SK-N-SH (cell line): ENCODE measurements at regions not wholly inside any gene's neighbourhood (a gene's known extent, or its start where the extent isn't known, plus 50 kb on each side); places are given as distances from the start of the nearest gene placed in this dataset.

Source experiments
- CTCF ChIA-PET: fragments of 300-600, 350-600 bp; formaldehyde crosslinking; extraction: SDS; loops from one replicate; lab custom pipeline; 2021; lab: Yijun Ruan, JAX
- POLR2A ChIA-PET: fragments of 350-600 bp; sonication (Branson Sonifier 250); formaldehyde crosslinking; extraction: SDS; loops from one replicate; lab custom pipeline; 2020; ENCODE audit warnings: antibody characterized with exemption, inconsistent platforms; lab: Yijun Ruan, JAX
- DNase-seq: peaks from one replicate; pipeline ENCODE4 v3.0.0; 2012
- H2AFZ ChIP-seq: fragments of 200-600 bp; sonication (generic); 2 replicates; pipeline ENCODE4 v1.8.1; 2016; ENCODE audit warnings: antibody characterized with exemption, mild to moderate bottlenecking, low read depth
- H3F3A ChIP-seq: fragments of 200-600 bp; sonication (generic); replicated peaks from 2 replicates; pipeline ENCODE3; 2016; ENCODE audit warnings: antibody characterized with exemption, mild to moderate bottlenecking; ENCODE audit not compliant: insufficient read depth
- H3K27ac ChIP-seq, 2 experiments: fragments of 200-500 bp in 1 of 2; fragments of 200-600 bp in 1 of 2; sonication (Bioruptor generic) in 1 of 2; sonication (generic), shearing (Covaris generic) in 1 of 2; 2 replicates each; pipeline versions ENCODE4 v1.5.1 to v1.6.1; 2014 to 2016; ENCODE audit warnings: low read depth in 2 of 2, inconsistent platforms in 1 of 2, low read length in 1 of 2, mild to moderate bottlenecking in 1 of 2, mixed read lengths in 1 of 2
- H3K27me3 ChIP-seq: fragments of 200-600 bp; sonication (generic), shearing (Covaris generic); 2 replicates; pipeline ENCODE4 v1.6.1; 2016; ENCODE audit warnings: mixed run types; ENCODE audit not compliant: insufficient read depth
- H3K36me3 ChIP-seq, 2 experiments: fragments of 200-500 bp in 1 of 2; fragments of 200-600 bp in 1 of 2; sonication (Bioruptor generic) in 1 of 2; sonication (generic) in 1 of 2; replicated peaks in 1 of 2; 2 replicates each; pipeline versions ENCODE3 to v1.5.1; 2014 to 2016; ENCODE audit warnings: low read length in 1 of 2, mild to moderate bottlenecking in 1 of 2; ENCODE audit not compliant: insufficient read depth in 2 of 2, control insufficient read depth in 1 of 2
- H3K4me1 ChIP-seq, 2 experiments: fragments of 200-500 bp in 1 of 2; fragments of 200-600 bp in 1 of 2; sonication (Bioruptor generic) in 1 of 2; sonication (generic), shearing (Covaris generic) in 1 of 2; 2 replicates each; pipeline versions ENCODE4 v1.5.1 to v1.6.1; 2014 to 2016; ENCODE audit warnings: low read depth in 1 of 2, low read length in 1 of 2, mixed run types in 1 of 2; ENCODE audit not compliant: insufficient read depth in 2 of 2, control insufficient read depth in 1 of 2
- H3K4me2 ChIP-seq: fragments of 200-600 bp; sonication (generic), shearing (Covaris generic); 2 replicates; pipeline ENCODE4 v1.6.1; 2017; ENCODE audit warnings: mixed run types
- H3K4me3 ChIP-seq, 2 experiments: fragments of 200-500 bp in 1 of 2; fragments of 200-600 bp in 1 of 2; sonication (Bioruptor generic) in 1 of 2; sonication (generic), shearing (Covaris generic) in 1 of 2; 2 replicates each; pipeline versions ENCODE4 v1.5.1 to v1.8.1; 2014 to 2016; ENCODE audit warnings: low read depth in 2 of 2, inconsistent platforms in 1 of 2, low read length in 1 of 2, mild to moderate bottlenecking in 1 of 2, mixed read lengths in 1 of 2, moderate library complexity in 1 of 2
- H3K79me2 ChIP-seq: fragments of 200-600 bp; sonication (generic); 2 replicates; pipeline ENCODE4 v1.8.1; 2017; ENCODE audit warnings: mild to moderate bottlenecking; ENCODE audit not compliant: insufficient read depth
- H3K9ac ChIP-seq: fragments of 200-600 bp; sonication (generic); 2 replicates; pipeline ENCODE4 v1.6.1; 2017; ENCODE audit warnings: mixed run types
- H3K9me2 ChIP-seq: fragments of 200-600 bp; sonication (generic); 2 replicates; pipeline ENCODE4 v1.6.1; 2017; ENCODE audit warnings: mixed run types
- H3K9me3 ChIP-seq: fragments of 200-600 bp; sonication (generic); 2 replicates; pipeline ENCODE4 v1.6.1; 2017; ENCODE audit warnings: mixed run types, mild to moderate bottlenecking, moderate library complexity
- H4K20me1 ChIP-seq: fragments of 200-600 bp; sonication (generic); 2 replicates; pipeline ENCODE4 v1.6.1; 2017; ENCODE audit warnings: mild to moderate bottlenecking, mixed run types; ENCODE audit not compliant: insufficient read depth
- EZH2phosphoT487 ChIP-seq: fragments of 200-600 bp; sonication (generic); IDR thresholded peaks from 2 replicates; pipeline ENCODE4 v1.6.1; 2017; ENCODE audit warnings: low read depth, mixed run types, mild to moderate bottlenecking, antibody characterized with exemption, moderate library complexity, borderline replicate concordance
- JUND ChIP-seq: IDR thresholded peaks from 2 replicates; pipeline ENCODE4 v1.4.0; 2012
- MEF2A ChIP-seq: IDR thresholded peaks from 2 replicates; pipeline ENCODE4 v1.4.0; 2012; ENCODE audit warnings: low read depth, borderline replicate concordance
- MXI1 ChIP-seq: IDR thresholded peaks from 2 replicates; pipeline ENCODE4 v1.6.1; 2012; ENCODE audit warnings: mild to moderate bottlenecking, low read depth, low read length, improper control_type of control experiment
- POLR2AphosphoS5 ChIP-seq: IDR thresholded peaks from 2 replicates; pipeline ENCODE4 v1.6.1; 2012; ENCODE audit warnings: low read depth, low read length
- RFX5 ChIP-seq: IDR thresholded peaks from 2 replicates; pipeline ENCODE4 v1.6.1; 2012; ENCODE audit warnings: mild to moderate bottlenecking, improper control_type of control experiment, low read length
- RXRA ChIP-seq: IDR thresholded peaks from 2 replicates; pipeline ENCODE4 v1.4.0; 2012; ENCODE audit warnings: low read depth, mild to moderate bottlenecking, borderline replicate concordance
- TAF1 ChIP-seq: IDR thresholded peaks from 2 replicates; pipeline ENCODE4 v1.6.1; 2012; ENCODE audit warnings: low read depth, mild to moderate bottlenecking, low read length, moderate library complexity, borderline replicate concordance
- WGBS: methylation state at CpG from one replicate; pipeline ENCODE4 v1.1.6; 2017; ENCODE audit warnings: low lambda C conversion rate; 5-methylcytosine and 5-hydroxymethylcytosine counted together
- TF ChIP-seq, protein P1 (sequence below): IDR thresholded peaks from 2 replicates; pipeline ENCODE4 v1.4.0; 2012; ENCODE audit warnings: low read depth, borderline replicate concordance
- TF ChIP-seq, protein P2 (sequence below): IDR thresholded peaks from 2 replicates; pipeline ENCODE4; 2012
- TF ChIP-seq, protein P3 (sequence below): fragments of 150-350 bp; IDR thresholded peaks from 2 replicates; pipeline ENCODE4 v1.6.1; 2017; ENCODE audit warnings: antibody characterized with exemption, low read length, low read depth, borderline replicate concordance

DNA sequence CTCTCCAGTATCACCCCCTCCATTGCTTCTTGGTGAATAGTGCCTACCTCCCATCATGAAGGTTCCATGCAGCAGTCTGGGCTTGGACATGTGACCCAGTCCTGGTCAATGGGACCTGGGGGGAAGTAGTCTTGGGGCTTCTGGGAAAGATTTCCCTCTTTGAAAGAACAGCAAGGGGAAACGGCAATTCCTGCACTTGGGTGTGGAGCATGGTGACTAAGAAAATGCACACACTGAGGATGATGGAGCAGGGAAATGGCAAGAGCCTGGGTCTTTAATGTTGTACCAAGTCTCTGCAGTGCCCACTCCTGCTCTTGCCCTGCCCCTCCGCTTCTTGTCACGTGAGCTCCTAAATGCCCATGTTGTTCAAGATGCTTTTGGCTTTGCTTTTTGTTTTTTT is 131.4 kb upstream of the SIX2 start:
- TF ChIP-seq MEF2A (no peak), POLR2AphosphoS5 (no peak)
- TF ChIP-seq, all 33 proteins: peak for 0
- Histone ChIP-seq H3K9me3 (no peaks in the 10 kb centered on the region), H2AFZ (no peak overlapping the region), H3K9me2 (no peaks in the 10 kb centered on the region), H3K79me2 (no peaks in the 10 kb centered on the region), H3K27ac (no peak overlapping the region), H3K9ac (no peak overlapping the region), H3K4me3 (no peak overlapping the region), H3K36me3 (no peaks in the 10 kb centered on the region), H3F3A (no peaks in the 10 kb centered on the region), H3K4me2 (no peak overlapping the region), H3K4me1 (no peaks in the 10 kb centered on the region; a peak in 1 of 4 replicates), H3K27me3 (peaks cover 9% of the 10 kb centered on the region; the same call in 1 of the 2 replicates), H4K20me1 (no peaks in the 10 kb centered on the region)
- ChIA-PET POLR2A (no interaction called here), CTCF (no interaction called here)
- 79% methylated on average over 3 of the region's 3 CpGs for WGBS
- DNase-seq, result no peak

DNA sequence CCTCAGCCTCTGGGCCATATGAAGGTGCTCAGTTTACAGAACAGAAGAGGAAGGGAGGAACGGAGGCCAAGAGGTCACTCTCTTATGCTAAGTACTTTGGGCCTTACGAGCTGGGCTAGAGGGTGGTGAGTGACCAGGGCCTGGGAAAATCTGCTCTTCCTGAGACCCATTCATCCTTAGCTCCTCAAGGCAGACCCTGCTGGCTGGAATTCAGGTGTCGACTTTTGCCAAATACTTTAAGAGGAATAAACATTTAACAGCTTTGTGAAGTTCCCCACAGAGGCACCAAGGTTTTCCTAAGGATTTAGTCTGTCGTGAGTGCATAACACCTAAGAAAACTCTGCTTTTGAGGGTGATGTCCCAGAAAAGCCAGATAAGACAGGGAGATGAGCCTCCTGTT is 129.7 kb upstream of the SIX2 start:
- POLR2A ChIA-PET, result no interaction called here
- no peak overlapping the region for H3K27ac ChIP-seq
- CTCF ChIA-PET, result interaction anchor here (0.6 to 1.1 kb wide), 2 partner anchors 25 to 638 kb away, joined by 3 read pairs; no protein-coding TSS in a partner anchor
- H4K20me1 ChIP-seq, result no peaks in the 10 kb centered on the region
- no peaks in the 10 kb centered on the region for H3K9me2 ChIP-seq
- H3K4me2 ChIP-seq, result no peak overlapping the region
- H3K27me3 ChIP-seq, result peaks cover 9% of the 10 kb centered on the region; the same call in 1 of the 2 replicates
- no peak overlapping the region for H3K4me3 ChIP-seq
- no peaks in the 10 kb centered on the region for H3K79me2 ChIP-seq
- no peaks in the 10 kb centered on the region; a peak in 2 of 4 replicates for H3K4me1 ChIP-seq
- no peak overlapping the region for H2AFZ ChIP-seq
- no peak for TF ChIP-seq TAF1
- TF ChIP-seq JUND, result no peak
- TF ChIP-seq, protein P1, sequence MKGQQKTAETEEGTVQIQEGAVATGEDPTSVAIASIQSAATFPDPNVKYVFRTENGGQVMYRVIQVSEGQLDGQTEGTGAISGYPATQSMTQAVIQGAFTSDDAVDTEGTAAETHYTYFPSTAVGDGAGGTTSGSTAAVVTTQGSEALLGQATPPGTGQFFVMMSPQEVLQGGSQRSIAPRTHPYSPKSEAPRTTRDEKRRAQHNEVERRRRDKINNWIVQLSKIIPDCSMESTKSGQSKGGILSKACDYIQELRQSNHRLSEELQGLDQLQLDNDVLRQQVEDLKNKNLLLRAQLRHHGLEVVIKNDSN, result no peak
- no peak for TF ChIP-seq MXI1
- TF ChIP-seq RFX5, result no peak
- no peak for TF ChIP-seq EZH2phosphoT487
- TF ChIP-seq, protein P2, sequence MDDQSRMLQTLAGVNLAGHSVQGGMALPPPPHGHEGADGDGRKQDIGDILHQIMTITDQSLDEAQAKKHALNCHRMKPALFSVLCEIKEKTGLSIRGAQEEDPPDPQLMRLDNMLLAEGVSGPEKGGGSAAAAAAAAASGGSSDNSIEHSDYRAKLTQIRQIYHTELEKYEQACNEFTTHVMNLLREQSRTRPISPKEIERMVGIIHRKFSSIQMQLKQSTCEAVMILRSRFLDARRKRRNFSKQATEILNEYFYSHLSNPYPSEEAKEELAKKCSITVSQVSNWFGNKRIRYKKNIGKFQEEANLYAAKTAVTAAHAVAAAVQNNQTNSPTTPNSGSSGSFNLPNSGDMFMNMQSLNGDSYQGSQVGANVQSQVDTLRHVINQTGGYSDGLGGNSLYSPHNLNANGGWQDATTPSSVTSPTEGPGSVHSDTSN, result no peak
- TF ChIP-seq RXRA, result no peak
- TF ChIP-seq, protein P3, sequence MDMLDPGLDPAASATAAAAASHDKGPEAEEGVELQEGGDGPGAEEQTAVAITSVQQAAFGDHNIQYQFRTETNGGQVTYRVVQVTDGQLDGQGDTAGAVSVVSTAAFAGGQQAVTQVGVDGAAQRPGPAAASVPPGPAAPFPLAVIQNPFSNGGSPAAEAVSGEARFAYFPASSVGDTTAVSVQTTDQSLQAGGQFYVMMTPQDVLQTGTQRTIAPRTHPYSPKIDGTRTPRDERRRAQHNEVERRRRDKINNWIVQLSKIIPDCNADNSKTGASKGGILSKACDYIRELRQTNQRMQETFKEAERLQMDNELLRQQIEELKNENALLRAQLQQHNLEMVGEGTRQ, result no peak
- no peaks in the 10 kb centered on the region for H3K36me3 ChIP-seq
- H3F3A ChIP-seq, result no peaks in the 10 kb centered on the region
- H3K9ac ChIP-seq, result no peak overlapping the region
- WGBS, result 79% methylated on average over 4 of the region's 4 CpGs
- DNase-seq, result no peak
- no peaks in the 10 kb centered on the region for H3K9me3 ChIP-seq
